Fibroblast of lung (primary cell): ENCODE measurements at regions not wholly inside any gene's neighbourhood (a gene's known extent, or its start where the extent isn't known, plus 50 kb on each side); places are given as distances from the start of the nearest gene placed in this dataset.

Experiments
- DNase-seq, 2 donors: peaks; one replicate each; pipeline versions ENCODE4 v3.0.0 to v3.0.0-alpha.2; 2010; ENCODE audit warnings: low read depth in 2 of 2
- H2AFZ ChIP-seq: 2 replicates; pipeline ENCODE4 v1.5.1; 2012; ENCODE audit warnings: low read length, control low read depth, inconsistent platforms
- H3K27ac ChIP-seq: 2 replicates; pipeline ENCODE4 v1.5.1; 2011; ENCODE audit warnings: low read length, control low read depth; ENCODE audit not compliant: insufficient read depth
- H3K27me3 ChIP-seq: 2 replicates; pipeline ENCODE4 v1.5.1; 2011; ENCODE audit warnings: mild to moderate bottlenecking, low read length; ENCODE audit not compliant: control insufficient read depth, insufficient read depth
- H3K36me3 ChIP-seq: 2 replicates; pipeline ENCODE4 v1.5.1; 2011; ENCODE audit warnings: low read length; ENCODE audit not compliant: control insufficient read depth, insufficient read depth
- H3K4me1 ChIP-seq: 2 replicates; pipeline ENCODE4 v1.5.1; 2011; ENCODE audit warnings: low read length; ENCODE audit not compliant: control insufficient read depth, insufficient read depth; ENCODE audit errors: extremely low read depth
- H3K4me2 ChIP-seq: 2 replicates; pipeline ENCODE4 v1.5.1; 2011; ENCODE audit warnings: low read length, control low read depth; ENCODE audit not compliant: insufficient read depth; ENCODE audit errors: extremely low read depth
- H3K4me3 ChIP-seq, 4 experiments: fragments of 200-600 bp in 1 of 4; sonication (generic) in 1 of 4; replicated peaks in 1 of 4; 2 replicates each; pipeline ENCODE4 v1.5.1; 2011 to 2016; ENCODE audit warnings: low read length in 4 of 4, low read depth in 3 of 4, mild to moderate bottlenecking in 3 of 4, control low read depth in 2 of 4, inconsistent platforms in 1 of 4, mixed read lengths in 1 of 4; ENCODE audit not compliant: insufficient read depth in 1 of 4; ENCODE audit errors: control extremely low read depth in 1 of 4
- H3K79me2 ChIP-seq: 2 replicates; pipeline ENCODE4 v1.5.1; 2012; ENCODE audit warnings: mild to moderate bottlenecking, low read length, inconsistent platforms; ENCODE audit not compliant: control insufficient read depth, insufficient read depth
- H3K9ac ChIP-seq: 2 replicates; pipeline ENCODE4 v1.5.1; 2011; ENCODE audit warnings: mild to moderate bottlenecking, low read length, control low read depth; ENCODE audit not compliant: insufficient read depth
- H3K9me3 ChIP-seq: 2 replicates; pipeline ENCODE4 v1.5.1; 2012; ENCODE audit warnings: low read depth, low read length; ENCODE audit not compliant: control insufficient read depth, insufficient read depth
- H4K20me1 ChIP-seq: 2 replicates; pipeline ENCODE4 v1.5.1; 2011; ENCODE audit warnings: low read length; ENCODE audit not compliant: control insufficient read depth, insufficient read depth; ENCODE audit errors: extremely low read depth
- CTCF ChIP-seq, 2 donors: IDR thresholded peaks in 1 of 2; conservative IDR thresholded peaks in 1 of 2; 1 replicate in 1 of 2; 2 replicates in 1 of 2; pipeline ENCODE4 v1.5.1; 2011 to 2012; ENCODE audit warnings: low read length in 2 of 2, control low read depth in 1 of 2, inconsistent platforms in 1 of 2, low read depth in 1 of 2, mild to moderate bottlenecking in 1 of 2
- EZH2 ChIP-seq: IDR thresholded peaks from 2 replicates; pipeline ENCODE4 v1.5.1; 2012; ENCODE audit warnings: low read length, control low read depth, mild to moderate bottlenecking; ENCODE audit errors: missing control alignments

- no peaks in the 10 kb centered on the region for H3K9me3 ChIP-seq
- H3K27ac ChIP-seq = no peak overlapping the region
- no peak overlapping the region for H2AFZ ChIP-seq
- TF ChIP-seq EZH2 = no peak
- TF ChIP-seq CTCF (conservative IDR thresholded peaks at IDR 0.05 in 1 of 2, IDR thresholded peaks at IDR 0.05 in 1 of 2; ENCODE audit: low read depth in 1 of 2, low read length in 2 of 2) = no peak
- DNase-seq = peak; percentile 27 to 84
- H3K36me3 ChIP-seq = no peaks in the 10 kb centered on the region
- H3K9ac ChIP-seq = no peak overlapping the region
- no peak overlapping the region for H3K4me2 ChIP-seq
- H4K20me1 ChIP-seq = no peaks in the 10 kb centered on the region
- H3K4me1 ChIP-seq = no peaks in the 10 kb centered on the region
- H3K4me3 ChIP-seq = no peak overlapping the region
- no peaks in the 10 kb centered on the region for H3K79me2 ChIP-seq
- H3K27me3 ChIP-seq = no peaks in the 10 kb centered on the region
These were observed 467.8 kb downstream of the TMEM232 start for GRCh38 chr5:110258460-110259216.

GRCh38 chr5:110262749-110263148 is 463.7 kb downstream of the TMEM232 start:
- Histone ChIP-seq H3K9ac (no peak overlapping the region), H3K9me3 (no peaks in the 10 kb centered on the region), H3K36me3 (no peaks in the 10 kb centered on the region), H3K27me3 (no peaks in the 10 kb centered on the region), H3K4me2 (no peak overlapping the region), H3K27ac (no peak overlapping the region), H3K4me1 (no peaks in the 10 kb centered on the region), H2AFZ (no peak overlapping the region), H3K4me3 (no peak overlapping the region), H3K79me2 (no peaks in the 10 kb centered on the region), H4K20me1 (no peaks in the 10 kb centered on the region)
- TF ChIP-seq CTCF (conservative IDR thresholded peaks at IDR 0.05 in 1 of 2, IDR thresholded peaks at IDR 0.05 in 1 of 2; ENCODE audit: low read depth in 1 of 2, low read length in 2 of 2) = no peak
- TF ChIP-seq EZH2 = no peak
- peak in 1 of 2 donors; percentile 71 for DNase-seq

- no peaks in the 10 kb centered on the region for H3K79me2 ChIP-seq
- TF ChIP-seq EZH2 = no peak
- no peak for TF ChIP-seq CTCF (conservative IDR thresholded peaks at IDR 0.05 in 1 of 2, IDR thresholded peaks at IDR 0.05 in 1 of 2; ENCODE audit: low read depth in 1 of 2, low read length in 2 of 2)
These were observed 461.8 kb downstream of the TMEM232 start for GRCh38 chr5:110264661-110265060.

More at GRCh38 chr5:110264661-110265060, 461.8 kb downstream of the TMEM232 start:
- no peak overlapping the region for H3K27ac ChIP-seq
- H2AFZ ChIP-seq = no peak overlapping the region
- no peak overlapping the region for H3K9ac ChIP-seq
- no peak for DNase-seq
- H3K4me3 ChIP-seq = no peak overlapping the region
- no peaks in the 10 kb centered on the region for H3K27me3 ChIP-seq
- no peaks in the 10 kb centered on the region for H4K20me1 ChIP-seq
- no peak overlapping the region for H3K4me2 ChIP-seq
- no peaks in the 10 kb centered on the region for H3K4me1 ChIP-seq
- H3K9me3 ChIP-seq = no peaks in the 10 kb centered on the region
- no peaks in the 10 kb centered on the region for H3K36me3 ChIP-seq
